Transverse colon (tissue), 4 donors: ENCODE measurements at regions not wholly inside any gene's neighbourhood (a gene's known extent, or its start where the extent isn't known, plus 50 kb on each side); places are given as distances from the start of the nearest gene placed in this dataset.

ENCODE experiments used
- DNase-seq: peaks from one replicate; pipeline ENCODE4 v3.0.0-alpha.2; 2019
- H3K27ac ChIP-seq, 4 donors: fragments of 200-600 bp; sonication (generic); 2 replicates each; pipeline ENCODE4 v1.5.1; 2016 to 2018; ENCODE audit warnings: inconsistent platforms in 4 of 4
- H3K27me3 ChIP-seq: fragments of 200-600 bp; sonication (generic); 2 replicates; pipeline ENCODE4 v1.5.1; 2017; ENCODE audit warnings: inconsistent platforms
- H3K36me3 ChIP-seq, 4 donors: fragments of 200-600 bp; sonication (generic); 2 replicates each; pipeline ENCODE4 v1.5.1; 2017 to 2019; ENCODE audit warnings: inconsistent platforms in 4 of 4
- H3K4me1 ChIP-seq, 4 donors: fragments of 200-600 bp; sonication (generic); 2 replicates each; pipeline ENCODE4 v1.5.1; 2017 to 2020; ENCODE audit warnings: inconsistent platforms in 4 of 4
- H3K4me3 ChIP-seq, 4 donors: fragments of 200-600 bp; sonication (generic); 1 replicate in 1 of 4; 2 replicates in 3 of 4; pipeline versions ENCODE4 v1.5.1 to v1.6.1; 2017 to 2019; ENCODE audit warnings: inconsistent platforms in 4 of 4
- H3K9me3 ChIP-seq, 2 donors: fragments of 200-600 bp; sonication (generic); 2 replicates each; pipeline ENCODE4 v1.5.1; 2017 to 2019; ENCODE audit warnings: inconsistent platforms in 2 of 2
- CTCF ChIP-seq, 5 experiments: fragments of 200-600 bp in 3 of 5; fragments of 450-650 bp in 2 of 5; sonication (generic) in 3 of 5; IDR thresholded peaks; 1 replicate in 2 of 5; 2 replicates in 3 of 5; pipeline ENCODE4 v1.5.1; 2016 to 2017; ENCODE audit warnings: antibody characterized with exemption in 5 of 5, inconsistent platforms in 3 of 5, mild to moderate bottlenecking in 2 of 5, moderate library complexity in 1 of 5
- EP300 ChIP-seq: sonication (generic); formaldehyde crosslinking; IDR thresholded peaks from one replicate; pipeline ENCODE4 v1.6.1; 2017; ENCODE audit warnings: antibody characterized with exemption, low read depth
- POLR2A ChIP-seq: fragments of 450-650 bp; IDR thresholded peaks from one replicate; pipeline ENCODE4 v1.6.1; 2016; ENCODE audit warnings: antibody characterized with exemption, mild to moderate bottlenecking, moderate library complexity
- POLR2AphosphoS5 ChIP-seq, 3 donors: sonication (generic); formaldehyde crosslinking; IDR thresholded peaks; one replicate each; pipeline ENCODE4 v1.6.1; 2016; ENCODE audit warnings: antibody characterized with exemption in 3 of 3
- WGBS, 2 donors: methylation state at CpG; one replicate each; pipeline ENCODE4 v1.1.5; 2018; ENCODE audit warnings: low coverage in 1 of 2; 5-methylcytosine and 5-hydroxymethylcytosine counted together
- in situ Hi-C, 4 donors: fragments of 200-750 bp; cut with MboI; loops; one replicate each; pipeline versions ENCODE4 v1.15.0 to v1.15.1; 2017; ENCODE audit warnings: low sequenced_read_pairs in 3 of 4, low pct_ligation_motif_present in 1 of 4, low pct_unique_long_range_greater_than_20kb in 1 of 4
- intact Hi-C: fragments of 100-400 bp; cut with DNase I; formaldehyde crosslinking; loops from one replicate; pipeline ENCODE4 v1.15.1; 2023; ENCODE audit warnings: low total_unique reads

- Histone ChIP-seq H3K27me3 (no peaks in the 10 kb centered on the region), H3K36me3 (no peaks in the 10 kb centered on the region), H3K4me1 (no peaks in the 10 kb centered on the region), H3K4me3 (no peak overlapping the region), H3K9me3 (no peaks in the 10 kb centered on the region), H3K27ac (no peak overlapping the region)
- TF ChIP-seq POLR2AphosphoS5 (IDR thresholded peaks at IDR 0.05) = no peak
- no peak for TF ChIP-seq EP300
- no peak for TF ChIP-seq POLR2A
- TF ChIP-seq CTCF (IDR thresholded peaks at IDR 0.05) = no peak
- 88 to 95% methylated on average over 2 of the region's 2 CpGs for WGBS, 2 donors
- intact Hi-C loops = no loop called here
- in situ Hi-C loops = no loop called here
- no peak for DNase-seq
Measured at GRCh38 chr2:14930441-14930840, 297.9 kb downstream of the LRATD1 start.

- intact Hi-C loops (no loop called here), in situ Hi-C loops (no loop called here)
- no peak overlapping the region for H3K27ac ChIP-seq
- no peak overlapping the region for H3K4me3 ChIP-seq
- H3K4me1 ChIP-seq = no peaks in the 10 kb centered on the region
- no peaks in the 10 kb centered on the region for H3K36me3 ChIP-seq
- no peaks in the 10 kb centered on the region for H3K9me3 ChIP-seq
- DNase-seq = no peak
- TF ChIP-seq POLR2A = no peak
- H3K27me3 ChIP-seq = no peaks in the 10 kb centered on the region
Measured at GRCh38 chr2:14932285-14932684, 299.8 kb downstream of the LRATD1 start.

GRCh38 chr2:14933753-14934152 is 301.2 kb downstream of the LRATD1 start:
- no peaks in the 10 kb centered on the region for H3K9me3 ChIP-seq
- intact Hi-C loops = no loop called here
- no peaks in the 10 kb centered on the region for H3K4me1 ChIP-seq
- H3K36me3 ChIP-seq = no peaks in the 10 kb centered on the region
- in situ Hi-C loops = no loop called here
- DNase-seq = no peak
- TF ChIP-seq POLR2A (no peak), POLR2AphosphoS5 (IDR thresholded peaks at IDR 0.05) (no peak), CTCF (IDR thresholded peaks at IDR 0.05) (no peak), EP300 (no peak)
- H3K4me3 ChIP-seq = no peak overlapping the region
- H3K27me3 ChIP-seq = no peaks in the 10 kb centered on the region
- no peak overlapping the region for H3K27ac ChIP-seq

- intact Hi-C loops = no loop called here
- 24 to 63% methylated on average over 2 to 3 of the region's 3 CpGs for WGBS, 2 donors
- no peak overlapping the region for H3K4me3 ChIP-seq
- no peaks in the 10 kb centered on the region for H3K36me3 ChIP-seq
- no peak for DNase-seq
- no peak for TF ChIP-seq CTCF (IDR thresholded peaks at IDR 0.05)
- no peak for TF ChIP-seq POLR2A
- no peak for TF ChIP-seq EP300
- TF ChIP-seq POLR2AphosphoS5 (IDR thresholded peaks at IDR 0.05) = no peak
- H3K27me3 ChIP-seq = no peaks in the 10 kb centered on the region
- H3K4me1 ChIP-seq = no peaks in the 10 kb centered on the region
- no peak overlapping the region for H3K27ac ChIP-seq
- in situ Hi-C loops = no loop called here
- H3K9me3 ChIP-seq = no peaks in the 10 kb centered on the region
Measured at GRCh38 chr2:14936426-14936825, 303.9 kb downstream of the LRATD1 start.

- TF ChIP-seq EP300 = no peak
- TF ChIP-seq POLR2A = no peak
- no peak for TF ChIP-seq CTCF (IDR thresholded peaks at IDR 0.05)
- no peak for TF ChIP-seq POLR2AphosphoS5 (IDR thresholded peaks at IDR 0.05)
- intact Hi-C loops = no loop called here
- H3K9me3 ChIP-seq = no peaks in the 10 kb centered on the region
- in situ Hi-C loops = no loop called here
- no peak overlapping the region for H3K27ac ChIP-seq
- H3K36me3 ChIP-seq = no peaks in the 10 kb centered on the region
- no peaks in the 10 kb centered on the region for H3K27me3 ChIP-seq
- H3K4me3 ChIP-seq = no peak overlapping the region
- DNase-seq = no peak
- H3K4me1 ChIP-seq = no peaks in the 10 kb centered on the region
- 80 to 90% methylated on average over 1 to 3 of the region's 3 CpGs for WGBS, 2 donors
Measured at GRCh38 chr2:14937336-14937735, 304.8 kb downstream of the LRATD1 start.
